ENCODE measurements at regions not wholly inside any gene's neighbourhood (a gene's known extent, or its start where the extent isn't known, plus 50 kb on each side); places are given as distances from the start of the nearest gene placed in this dataset.

DNA sequence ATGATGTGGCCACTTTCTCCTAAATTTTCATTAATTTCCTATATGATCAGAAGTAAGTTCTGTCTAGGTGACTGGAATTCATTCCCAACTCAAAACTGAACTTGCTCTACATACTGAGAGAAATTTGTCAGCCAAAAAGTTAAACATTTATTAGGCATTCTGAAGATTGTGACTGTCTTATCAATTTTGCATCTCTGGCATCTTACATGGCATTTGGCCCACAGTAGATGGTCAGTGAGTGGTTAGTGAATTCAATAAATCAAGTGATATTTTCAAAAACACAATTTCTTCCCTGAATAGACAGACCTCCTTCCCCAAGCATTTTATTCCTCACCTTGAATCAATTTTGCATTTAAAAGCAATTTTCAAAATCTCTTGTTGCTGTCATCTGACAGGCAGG is 363.2 kb upstream of the NBEA start:
- no peak for DNase-seq

DNA sequence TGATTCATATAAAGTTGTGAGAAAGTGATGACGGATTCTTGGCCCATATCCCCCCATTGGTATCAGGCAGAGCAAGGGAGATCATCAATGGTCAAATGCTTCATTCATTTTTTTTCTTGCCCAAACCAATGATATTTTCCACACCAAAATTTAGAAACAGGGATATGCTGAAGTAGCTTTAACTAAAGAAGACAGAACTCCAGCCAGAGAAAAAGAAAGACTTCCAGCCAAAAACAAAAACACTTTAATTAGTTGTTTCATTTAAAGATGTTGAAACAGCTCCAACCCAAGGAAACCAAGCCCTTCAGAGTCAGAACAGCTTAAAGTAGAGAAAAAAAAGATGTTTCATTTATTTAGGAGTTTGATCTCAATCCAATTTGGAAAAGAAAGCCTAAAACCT is 358.9 kb upstream of the NBEA start:
- DNase-seq, result no peak

DNA sequence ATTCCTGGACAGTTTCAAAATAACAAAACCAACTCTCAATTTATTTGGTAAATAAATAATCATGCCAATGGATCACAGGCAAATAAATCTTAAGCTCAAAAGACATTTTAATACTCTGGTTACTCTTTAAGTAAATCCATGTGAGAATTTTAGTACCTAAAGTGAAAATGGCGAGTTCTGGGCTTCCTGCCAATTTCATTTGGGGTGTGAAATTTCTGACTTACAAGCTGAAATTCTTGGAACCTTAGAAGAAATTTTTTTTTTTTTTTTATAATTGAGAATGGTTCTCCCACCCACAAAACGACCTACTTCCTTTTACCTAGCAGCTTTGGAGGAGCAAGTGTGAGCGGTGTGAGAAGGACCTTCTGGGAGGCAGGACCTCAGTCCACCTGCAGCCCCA is 354.5 kb upstream of the NBEA start:
- no peak for DNase-seq

DNA sequence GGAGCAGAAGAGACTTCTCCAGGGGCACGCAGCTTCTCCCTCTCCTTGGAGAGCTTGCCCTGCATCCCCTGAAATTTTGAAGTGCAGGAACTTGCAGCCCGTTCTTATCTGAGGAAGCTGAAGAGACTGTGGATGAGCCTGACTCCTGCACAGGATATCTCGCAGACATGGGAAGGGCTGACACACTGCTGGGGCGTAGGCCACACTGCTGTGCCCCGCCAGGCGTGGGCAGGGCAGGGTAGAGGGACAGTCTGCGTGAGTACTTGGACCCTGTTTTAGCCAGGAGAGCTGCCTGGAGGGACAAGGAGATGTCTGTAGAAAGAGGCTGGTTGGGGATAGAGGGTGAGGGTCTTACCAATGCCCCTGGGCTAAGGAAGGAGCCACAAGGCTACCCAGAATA is 353.7 kb upstream of the NBEA start:
- no peak for DNase-seq

DNA sequence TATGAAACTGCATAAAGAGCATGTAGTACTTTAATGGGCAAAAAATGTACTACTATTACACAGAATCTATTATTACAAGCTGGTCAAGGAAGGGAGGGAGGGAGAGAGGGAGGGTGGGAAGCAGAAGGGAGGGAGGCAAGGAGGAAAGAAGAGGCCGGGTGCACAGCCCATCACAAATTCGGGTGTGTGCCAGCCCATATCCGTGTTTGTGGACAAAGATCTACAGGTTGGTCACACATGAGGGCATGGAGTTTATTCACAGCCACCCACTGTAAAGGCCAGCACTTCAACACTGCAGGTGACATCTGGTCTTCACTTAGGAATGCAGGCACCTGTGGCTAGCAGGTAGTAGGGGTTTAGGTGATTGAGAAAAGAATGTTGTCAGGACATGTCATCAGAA is 352.5 kb upstream of the NBEA start:
- no peak for DNase-seq

DNA sequence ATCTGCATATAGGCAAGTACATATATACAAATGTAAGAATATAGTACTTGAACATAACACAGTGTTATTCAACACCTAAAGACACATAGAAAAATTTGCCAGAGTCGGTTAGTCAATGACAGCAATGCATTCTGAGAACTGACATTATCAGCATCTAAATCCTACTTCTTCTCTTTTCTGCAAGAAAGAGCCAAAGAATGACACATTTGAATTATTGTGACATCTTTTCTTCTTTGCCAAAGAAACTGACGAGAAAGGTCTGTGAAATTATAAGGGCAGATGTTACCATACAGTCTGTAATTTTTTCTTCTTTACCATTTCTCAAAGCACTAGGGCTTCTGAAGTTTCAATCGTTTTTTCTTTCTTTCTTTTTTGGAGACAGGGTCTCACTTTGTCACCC is 350.9 kb upstream of the NBEA start:
- DNase-seq, result no peak

DNA sequence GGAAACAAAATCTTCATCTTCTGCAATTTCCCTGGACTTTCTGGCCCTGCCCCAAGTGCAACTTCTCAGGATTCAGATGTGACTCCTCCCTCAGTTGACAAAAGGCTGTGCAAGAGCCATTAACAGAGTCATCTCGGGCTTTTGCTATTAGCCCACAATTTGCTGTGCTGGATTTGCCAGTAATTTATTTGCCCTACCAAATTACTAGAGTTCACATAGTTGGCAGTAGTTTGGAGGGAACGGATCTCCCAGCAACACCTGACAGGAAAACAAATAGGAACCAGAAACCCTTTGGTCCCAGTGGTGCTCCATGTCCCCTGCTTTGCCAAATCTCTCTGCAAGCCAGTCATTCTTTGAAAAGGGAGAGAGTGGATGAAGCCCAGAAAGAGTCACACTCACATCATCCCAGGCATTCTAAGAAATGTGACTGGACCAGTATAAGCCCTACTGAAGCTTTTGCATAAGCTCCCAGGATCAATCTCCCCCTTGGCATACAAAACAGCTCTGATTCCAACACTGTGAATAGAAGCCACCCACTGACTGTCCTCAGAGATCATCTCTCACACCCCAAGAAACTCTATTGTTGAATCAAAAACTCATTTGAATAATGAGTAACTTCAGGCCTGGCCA is 350.1 kb upstream of the NBEA start:
- no peak for DNase-seq

DNA sequence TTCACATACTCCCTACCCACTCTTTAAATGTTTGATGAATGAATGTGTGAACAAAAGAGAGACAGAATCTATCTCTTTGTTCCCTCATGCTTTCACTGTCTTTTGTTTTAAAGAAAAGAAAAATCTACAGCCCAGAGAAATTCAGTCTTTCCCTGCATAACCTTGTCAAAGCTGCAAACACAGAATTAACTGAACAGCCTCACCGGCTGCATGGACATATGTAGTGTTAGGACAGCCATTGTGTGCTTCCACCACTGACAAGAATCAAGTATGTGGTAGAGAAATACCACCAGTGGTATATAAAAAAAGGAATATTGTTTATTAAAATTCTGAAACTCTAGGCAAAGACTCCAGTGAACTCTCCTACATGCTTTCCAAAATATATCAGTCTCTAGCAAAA is 348.4 kb upstream of the NBEA start:
- no peak for DNase-seq

DNA sequence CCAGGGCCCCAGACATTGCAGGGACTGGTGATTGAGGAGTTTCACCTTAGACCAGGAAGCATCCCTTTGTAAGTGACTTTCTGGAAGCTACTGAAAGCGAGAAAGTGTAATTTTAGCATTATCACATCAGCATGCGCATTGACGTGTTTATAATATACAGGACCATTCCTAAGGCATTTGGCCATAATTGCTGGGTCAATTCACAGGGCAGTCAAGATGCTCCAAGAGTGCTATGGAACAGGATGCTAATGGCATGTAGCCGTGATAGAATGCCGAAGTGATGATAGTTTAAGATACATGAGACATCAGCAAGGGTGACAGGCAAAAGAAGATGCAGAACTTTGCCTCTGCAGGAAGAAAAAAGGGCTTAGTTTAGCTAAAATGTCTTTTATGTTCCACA is 347.6 kb upstream of the NBEA start:
- no peak for DNase-seq

DNA sequence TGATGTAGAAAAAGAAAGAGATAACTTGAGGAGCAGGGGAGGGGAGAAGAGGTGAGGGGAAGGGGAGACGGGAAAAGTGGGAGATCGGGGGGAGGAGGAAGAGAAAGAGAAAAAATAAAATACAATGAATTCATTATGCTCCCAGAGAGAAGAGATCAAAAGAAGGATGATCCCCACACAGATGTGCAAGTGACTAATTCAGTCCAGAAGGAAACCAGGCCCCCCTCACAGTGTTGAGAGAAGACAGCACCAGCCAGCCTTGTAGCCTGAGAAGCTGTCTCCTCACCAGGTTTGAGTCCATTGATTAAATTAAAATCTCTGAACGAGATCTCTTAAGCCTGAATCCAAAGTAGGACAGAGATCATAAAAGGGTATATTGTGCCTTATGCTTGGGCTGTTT is 333.7 kb upstream of the NBEA start:
- DNase-seq, result no peak

DNA sequence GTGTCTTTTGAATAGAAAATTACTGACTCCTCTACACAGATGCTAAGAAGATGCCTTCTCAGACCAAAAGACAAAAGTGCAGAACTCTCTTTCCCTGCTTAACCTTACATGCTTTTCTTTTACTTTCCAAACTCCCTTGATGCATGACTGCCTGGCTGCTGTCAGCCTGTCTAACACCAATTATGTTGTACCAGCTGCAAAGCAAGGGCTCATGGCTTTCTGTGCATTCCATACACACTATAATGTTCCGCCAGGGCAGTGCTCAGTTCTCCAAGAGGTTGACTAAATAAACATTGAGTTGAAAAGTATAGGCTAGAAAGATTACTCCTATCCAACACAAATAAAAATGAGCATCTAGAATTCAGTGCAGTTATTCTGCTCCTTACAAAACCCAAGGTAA is 330.4 kb upstream of the NBEA start:
- DNase-seq, result no peak

DNA sequence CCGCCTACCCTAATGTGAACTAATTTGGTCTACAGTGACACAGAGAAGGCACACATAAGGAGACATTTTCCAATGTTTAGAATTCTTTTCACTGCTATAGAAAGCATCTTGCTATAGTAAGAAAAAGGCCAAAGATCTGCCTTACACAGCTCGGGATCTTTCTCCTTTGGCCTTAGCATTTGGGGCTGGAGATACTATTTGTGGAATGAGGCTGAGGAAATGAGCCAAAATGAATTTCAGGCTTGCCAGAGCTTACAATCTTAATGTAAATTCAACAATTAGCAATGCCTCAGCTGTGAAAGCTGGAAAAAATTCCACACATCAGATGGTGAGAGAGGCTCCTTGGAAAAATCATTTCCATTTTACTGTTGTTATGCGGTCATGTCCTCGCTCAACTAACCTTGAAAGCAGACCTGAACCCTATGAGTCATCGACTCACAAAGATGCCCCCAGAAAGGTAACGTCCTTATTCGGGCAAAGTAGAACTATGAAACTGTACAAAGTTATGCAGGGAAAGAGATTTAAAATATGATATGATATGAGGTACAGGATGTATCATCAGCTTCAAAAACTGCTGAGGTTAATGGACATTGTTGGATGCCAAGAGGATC is 324.5 kb upstream of the NBEA start:
- no peak for DNase-seq

DNA sequence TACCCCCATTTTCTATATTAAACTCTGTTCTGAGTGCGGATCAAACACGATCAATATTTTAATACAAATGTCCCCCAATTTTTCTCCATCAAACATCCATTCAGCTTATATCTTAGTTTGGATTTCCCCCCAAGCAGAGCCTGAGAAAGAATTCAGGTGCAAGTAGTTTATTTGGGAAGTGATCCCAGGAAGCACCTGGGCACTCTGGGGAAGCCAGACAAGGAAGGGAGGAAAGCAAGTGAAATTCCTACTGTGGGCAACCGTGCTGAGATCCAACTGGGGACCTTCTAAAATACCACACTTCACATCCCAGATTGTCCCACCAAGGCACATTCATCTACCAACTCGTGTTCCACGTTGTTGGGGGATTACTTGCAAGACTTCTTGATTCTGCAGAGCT is 323.4 kb upstream of the NBEA start:
- no peak for DNase-seq

DNA sequence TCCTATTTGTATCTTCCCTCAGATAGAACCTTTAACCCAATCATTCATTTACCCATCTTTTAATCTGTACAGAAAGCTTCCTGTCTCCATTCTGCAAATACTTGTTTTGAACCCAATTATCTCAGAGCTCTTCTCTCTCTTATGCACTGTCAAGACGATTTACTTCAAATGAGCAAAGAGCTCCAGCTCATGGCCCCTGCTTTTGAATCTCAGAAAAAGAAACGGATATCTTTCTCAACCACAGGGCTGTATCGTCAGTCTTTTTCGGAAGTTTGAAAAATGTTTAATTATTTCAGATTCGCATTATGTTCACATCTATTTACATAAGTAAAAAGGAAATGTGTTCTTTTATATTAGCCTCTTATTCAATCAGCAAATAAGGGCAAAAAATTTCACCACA is 322.7 kb upstream of the NBEA start:
- DNase-seq, result no peak

DNA sequence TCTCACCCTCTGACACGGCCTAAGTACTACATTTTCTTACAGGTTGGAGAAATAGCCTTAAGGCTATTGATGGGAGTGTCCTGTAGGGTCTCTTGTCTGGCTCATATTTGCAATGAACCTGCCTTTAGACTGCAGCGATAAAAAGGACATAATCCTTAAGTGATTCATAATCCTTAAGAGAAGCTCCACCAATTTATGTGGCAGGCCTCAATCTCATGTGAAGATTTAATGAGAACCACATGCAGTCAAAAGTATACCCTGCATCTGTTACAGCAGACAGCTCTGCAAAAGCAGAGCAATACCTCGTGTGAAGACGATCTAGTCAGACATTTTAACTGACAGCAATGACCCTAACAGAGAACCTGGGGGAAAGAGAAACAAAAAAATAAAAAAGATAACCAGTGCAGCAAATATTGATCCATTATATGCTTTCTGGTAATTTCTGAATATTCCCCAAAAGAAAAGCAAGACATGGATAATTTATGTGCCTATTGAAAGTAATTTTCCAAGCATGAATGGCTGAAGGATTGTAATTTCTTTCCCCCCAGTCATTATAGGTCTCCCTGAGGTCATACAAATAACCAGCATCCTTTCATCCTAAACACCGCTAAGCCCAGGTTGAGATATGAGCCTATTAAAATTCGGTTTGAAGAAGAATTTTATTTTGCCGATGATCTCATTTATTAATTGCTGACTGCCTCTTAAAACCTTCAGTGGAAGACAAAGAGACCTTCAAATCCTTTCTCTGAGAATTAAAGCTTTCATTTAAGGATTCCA is 321.8 kb upstream of the NBEA start:
- DNase-seq, result no peak

DNA sequence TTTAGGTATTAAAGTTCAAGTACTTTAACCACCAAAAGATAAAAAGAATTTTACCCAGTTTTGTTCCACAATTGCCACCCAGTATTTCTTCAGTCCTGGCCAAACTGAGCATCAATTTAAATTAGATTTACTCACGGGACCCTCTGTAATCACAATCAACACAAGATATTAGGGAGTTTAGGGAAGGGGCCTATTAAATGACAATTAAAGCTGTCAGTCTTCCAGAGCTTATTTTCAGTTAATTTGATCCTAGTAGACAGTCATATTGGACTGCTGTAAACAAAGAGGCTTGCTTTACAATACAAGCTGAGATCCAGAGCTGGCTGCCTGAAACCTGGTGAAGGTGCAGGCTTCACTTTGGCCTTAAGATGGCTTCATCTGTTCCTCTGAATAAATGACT is 321.2 kb upstream of the NBEA start:
- DNase-seq, result no peak

DNA sequence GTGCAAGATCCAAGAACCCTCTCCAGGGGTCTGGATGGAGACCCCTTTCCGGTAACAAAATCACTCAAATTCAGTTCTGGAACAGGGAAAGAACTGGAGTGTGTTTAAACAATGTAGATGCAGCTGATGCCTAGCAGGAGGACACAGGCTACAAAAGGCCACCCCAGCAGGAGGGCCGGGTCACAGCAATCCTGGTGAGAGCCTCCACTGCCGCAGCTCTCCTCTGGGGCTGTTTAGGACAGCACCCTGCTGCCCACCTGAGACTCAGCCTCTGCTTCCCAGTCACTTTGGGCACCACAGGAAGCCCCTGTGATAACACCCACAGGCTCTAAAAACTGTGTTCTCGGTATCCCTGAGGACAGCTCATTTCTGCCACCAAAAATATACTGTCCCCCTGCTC is 318.7 kb upstream of the NBEA start:
- DNase-seq, result no peak

DNA sequence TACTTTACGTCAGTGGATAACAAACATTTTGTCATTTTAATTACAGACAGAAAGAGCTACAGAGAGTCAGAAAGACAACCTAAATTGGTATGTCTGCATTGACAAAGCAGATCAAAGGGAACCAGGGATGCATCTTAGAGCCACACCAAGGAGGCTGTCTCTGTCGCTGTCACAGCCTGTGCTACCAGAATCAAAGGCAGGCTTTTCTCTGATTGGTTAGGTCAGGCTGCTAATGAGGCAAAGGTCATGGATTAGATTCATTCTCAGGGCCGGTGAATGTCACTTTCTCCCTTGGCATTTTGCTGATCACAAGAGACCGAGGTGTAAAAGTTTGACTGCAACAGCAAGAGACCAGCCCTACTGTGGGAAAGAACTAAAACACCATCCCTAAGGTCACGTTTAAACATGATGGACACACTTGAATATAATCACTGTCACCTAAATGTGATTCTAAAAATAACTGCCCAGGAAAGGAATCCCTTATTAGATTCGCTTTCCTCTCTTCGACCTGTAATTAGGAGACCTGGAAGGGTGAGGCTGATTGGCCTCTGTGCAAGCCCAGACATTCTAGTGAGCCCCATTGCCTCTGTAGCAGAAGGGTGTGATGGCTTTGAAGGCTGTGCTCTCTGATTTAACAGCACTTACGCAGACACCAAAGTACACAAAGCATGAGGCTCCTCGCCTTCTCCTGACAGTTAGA is 314.4 kb upstream of the NBEA start:
- no peak for DNase-seq

DNA sequence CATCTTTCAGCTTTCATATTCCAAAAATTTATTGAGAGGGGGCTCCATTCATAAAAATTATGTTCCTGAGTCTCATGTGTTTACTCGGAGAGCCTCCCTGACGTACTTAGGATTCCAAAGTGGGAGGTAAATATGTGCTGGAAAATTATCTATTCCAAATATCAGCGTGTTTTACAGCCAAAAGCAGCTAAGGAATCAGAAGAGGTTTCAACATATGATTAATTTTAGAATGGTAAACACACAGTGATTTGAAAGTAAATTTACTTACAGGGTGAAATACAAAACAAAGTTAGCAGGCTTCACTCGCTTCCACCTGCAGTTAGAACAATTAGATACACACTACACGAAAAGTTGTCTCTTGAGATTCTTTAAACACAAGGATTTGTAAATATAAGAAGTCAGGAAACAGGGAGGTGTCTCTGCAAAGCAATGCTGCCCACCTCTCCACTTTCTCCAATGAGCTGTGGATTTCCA is 313.8 kb upstream of the NBEA start:
- DNase-seq, result no peak

DNA sequence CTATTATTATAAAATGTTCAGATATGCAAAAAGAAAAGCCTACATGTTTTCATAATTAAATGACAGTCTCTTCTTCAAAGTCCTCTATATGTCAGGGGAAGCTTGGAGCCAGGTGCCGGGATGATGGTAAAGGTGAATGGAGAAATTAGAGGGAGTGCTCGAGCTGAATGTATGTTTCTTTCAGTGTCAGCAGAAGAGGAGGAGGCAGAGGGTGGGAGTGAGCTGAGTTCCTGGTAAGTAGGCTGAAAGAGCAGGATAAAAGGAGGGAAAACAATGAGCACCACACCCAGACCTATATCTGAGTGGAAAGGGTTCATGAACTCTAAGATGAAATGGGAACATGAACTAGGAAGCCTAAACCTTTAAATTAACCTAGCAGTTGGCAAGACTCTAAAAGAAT is 307.6 kb upstream of the NBEA start:
- DNase-seq, result no peak

DNA sequence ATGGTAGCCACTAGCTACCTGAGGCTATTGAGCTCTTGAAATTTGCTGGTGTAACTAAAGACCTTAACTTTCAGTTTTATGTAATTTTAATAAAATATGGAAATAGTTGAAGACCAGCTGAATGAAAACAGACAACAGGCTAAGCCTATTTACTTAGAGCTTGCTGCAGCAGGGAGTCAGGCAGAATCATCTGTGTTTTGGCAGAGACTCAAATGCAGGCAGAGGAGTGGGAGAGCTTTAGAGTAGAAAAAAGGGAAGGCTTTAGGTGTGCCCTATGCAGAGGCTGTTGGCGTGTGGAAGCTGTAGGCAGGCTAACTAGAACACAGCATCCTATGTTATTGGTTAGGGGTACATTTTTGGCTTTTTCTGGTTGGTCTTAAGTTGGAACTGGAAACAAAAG is 304.9 kb upstream of the NBEA start:
- no peak for DNase-seq

DNA sequence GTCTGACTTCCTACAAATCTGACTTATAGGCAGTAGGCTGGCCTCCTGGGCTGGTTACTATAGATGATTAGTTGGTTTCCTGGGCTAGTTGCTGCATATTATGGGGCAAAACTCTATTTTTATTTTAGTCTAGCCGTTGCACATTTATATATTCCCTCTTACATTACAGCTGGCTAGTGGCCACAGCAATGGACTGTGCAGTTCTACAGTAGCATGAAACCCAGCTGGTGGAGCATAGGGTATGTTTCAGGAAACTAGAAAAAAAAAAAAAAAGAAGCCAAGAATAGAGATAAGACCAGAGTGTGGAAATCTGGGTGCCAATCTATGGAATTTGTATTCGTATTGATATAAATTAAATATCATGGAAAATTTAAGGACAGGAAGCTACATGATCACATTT is 304.4 kb upstream of the NBEA start:
- DNase-seq, result no peak

DNA sequence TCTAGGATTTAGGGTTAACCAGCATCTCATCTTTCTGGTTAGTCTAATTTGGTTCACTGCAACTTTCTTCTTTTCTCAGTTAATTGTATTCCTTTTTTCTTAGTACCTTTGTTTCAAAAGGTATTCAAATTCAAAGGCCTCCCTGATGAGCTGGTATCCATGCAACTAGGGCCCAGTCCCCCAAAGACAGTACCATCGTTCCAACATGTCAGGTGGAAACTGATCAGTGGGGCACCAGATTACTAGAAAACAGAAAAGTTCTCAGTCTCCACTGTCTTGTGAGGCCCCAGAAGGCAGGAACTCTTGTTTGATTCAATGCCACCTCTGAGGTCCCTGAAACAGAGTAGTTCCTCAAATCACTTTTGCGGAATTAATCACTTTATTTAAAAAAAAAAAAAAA is 303.2 kb upstream of the NBEA start:
- no peak for DNase-seq

All from cerebellar nuclear complex (tissue), 1 donor.